Mesenchymal stem cell (in vitro differentiated cells and primary cell): ENCODE measurements at regions not wholly inside any gene's neighbourhood (a gene's known extent, or its start where the extent isn't known, plus 50 kb on each side); places are given as distances from the start of the nearest gene placed in this dataset. TPM values are rescaled to one million over a fixed set of nuclear protein-coding genes. Genes with fewer than 3 reads are reported as not detected.

ENCODE experiments used
- DNase-seq: peaks from one replicate; pipeline ENCODE4 v3.0.0-alpha.2; 2013
- H2AFZ ChIP-seq: one replicate; pipeline ENCODE4 v1.6.1; 2013; ENCODE audit warnings: low read depth, mild to moderate bottlenecking, control low read depth, inconsistent platforms, low read length, moderate library complexity
- H2AK5ac ChIP-seq: 2 replicates; pipeline ENCODE4 v1.6.1; 2013; ENCODE audit warnings: low read length, moderate library complexity, mild to moderate bottlenecking, inconsistent platforms; ENCODE audit not compliant: severe bottlenecking
- H2BK120ac ChIP-seq: one replicate; pipeline ENCODE4 v1.6.1; 2013; ENCODE audit warnings: low read depth, mild to moderate bottlenecking, inconsistent platforms, low read length, moderate library complexity
- H2BK12ac ChIP-seq, 2 experiments: one replicate each; pipeline ENCODE4 v1.6.1; 2013; ENCODE audit warnings: inconsistent platforms in 2 of 2, low read length in 2 of 2, mild to moderate bottlenecking in 2 of 2, moderate library complexity in 2 of 2, control low read depth in 1 of 2
- H2BK15ac ChIP-seq: one replicate; pipeline ENCODE4 v1.6.1; 2013; ENCODE audit warnings: mild to moderate bottlenecking, low read depth, inconsistent platforms; ENCODE audit not compliant: poor library complexity, severe bottlenecking
- H2BK5ac ChIP-seq: 2 replicates; pipeline ENCODE4 v1.6.1; 2013; ENCODE audit warnings: low read depth, mild to moderate bottlenecking, low read length, control low read depth, inconsistent platforms; ENCODE audit not compliant: poor library complexity, severe bottlenecking
- H3K14ac ChIP-seq, 2 experiments: one replicate each; pipeline ENCODE4 v1.6.1; 2013; ENCODE audit warnings: inconsistent platforms in 2 of 2, low read length in 2 of 2, control low read depth in 1 of 2, mild to moderate bottlenecking in 1 of 2, moderate library complexity in 1 of 2
- H3K18ac ChIP-seq, 2 experiments: one replicate each; pipeline ENCODE4 v1.6.1; 2013; ENCODE audit warnings: inconsistent platforms in 2 of 2, low read length in 2 of 2, control low read depth in 1 of 2, low read depth in 1 of 2, mild to moderate bottlenecking in 1 of 2
- H3K23ac ChIP-seq, 2 experiments: one replicate each; pipeline ENCODE4 v1.6.1; 2013; ENCODE audit warnings: inconsistent platforms in 2 of 2, low read length in 2 of 2, mild to moderate bottlenecking in 2 of 2, moderate library complexity in 2 of 2, control low read depth in 1 of 2
- H3K27ac ChIP-seq: 2 replicates; pipeline ENCODE4 v1.5.1; 2013; ENCODE audit warnings: mild to moderate bottlenecking, moderate library complexity, low read length, control low read depth, inconsistent platforms; ENCODE audit not compliant: poor library complexity, severe bottlenecking
- H3K27me3 ChIP-seq, 2 experiments: 2 replicates each; pipeline versions ENCODE4 v1.6.1 to v1.7.0; 2013; ENCODE audit warnings: low read length in 2 of 2, mild to moderate bottlenecking in 2 of 2, moderate library complexity in 2 of 2, control low read depth in 1 of 2, inconsistent platforms in 1 of 2; ENCODE audit not compliant: control insufficient read depth in 1 of 2, insufficient read depth in 1 of 2
- H3K36me3 ChIP-seq, 2 experiments: 2 replicates each; pipeline versions ENCODE4 v1.6.1 to v1.7.0; 2013; ENCODE audit warnings: low read length in 2 of 2, control low read depth in 1 of 2, inconsistent platforms in 1 of 2, low read depth in 1 of 2, mild to moderate bottlenecking in 1 of 2; ENCODE audit not compliant: insufficient read depth in 2 of 2, control insufficient read depth in 1 of 2
- H3K4ac ChIP-seq, 2 experiments: one replicate each; pipeline ENCODE4 v1.6.1; 2013; ENCODE audit warnings: inconsistent platforms in 2 of 2, low read length in 2 of 2, mild to moderate bottlenecking in 2 of 2, moderate library complexity in 2 of 2, control low read depth in 1 of 2, low read depth in 1 of 2
- H3K4me1 ChIP-seq: 2 replicates; pipeline ENCODE4 v1.6.1; 2013; ENCODE audit warnings: low read depth, low read length, control low read depth; ENCODE audit not compliant: control insufficient read depth, insufficient read depth
- H3K4me2 ChIP-seq: 2 replicates; pipeline ENCODE4 v1.6.1; 2013; ENCODE audit warnings: low read length, mild to moderate bottlenecking, inconsistent platforms; ENCODE audit not compliant: poor library complexity, severe bottlenecking
- H3K4me3 ChIP-seq, 2 experiments: 2 replicates each; pipeline versions ENCODE4 v1.5.1 to v1.7.0; 2013; ENCODE audit warnings: low read length in 2 of 2, mild to moderate bottlenecking in 2 of 2, control low read depth in 1 of 2, low read depth in 1 of 2; ENCODE audit not compliant: insufficient read depth in 1 of 2
- H3K79me1 ChIP-seq: replicated peaks from 2 replicates; pipeline ENCODE4 v1.6.1; 2013; ENCODE audit warnings: mild to moderate bottlenecking, control low read depth, low read length, inconsistent platforms; ENCODE audit not compliant: poor library complexity, severe bottlenecking
- H3K9ac ChIP-seq: 2 replicates; pipeline ENCODE4 v1.7.0; 2013; ENCODE audit warnings: mild to moderate bottlenecking, low read length, moderate library complexity
- H3K9me3 ChIP-seq: 2 replicates; pipeline ENCODE4 v1.7.0; 2013; ENCODE audit warnings: mild to moderate bottlenecking, low read length; ENCODE audit not compliant: control insufficient read depth
- H4K8ac ChIP-seq: one replicate; pipeline ENCODE4 v1.6.1; 2013; ENCODE audit warnings: inconsistent platforms, mild to moderate bottlenecking, low read length, moderate library complexity
- H4K91ac ChIP-seq: one replicate; pipeline ENCODE4 v1.6.1; 2013; ENCODE audit warnings: mild to moderate bottlenecking, low read length, inconsistent platforms
- WGBS: methylation state at CpG from one replicate; pipeline ENCODE4 v1.1.7; 2013; ENCODE audit warnings: mixed read lengths; 5-methylcytosine and 5-hydroxymethylcytosine counted together
- small RNA-seq: library from polyadenylated mRNA; stranded (forward); fragments of <200 nt; extraction: miRNeasy Mini kit (QIAGEN cat#:217004); gene quantifications from one replicate; pipeline ENCODE3, GENCODE V24; 2013; ENCODE audit warnings: low read depth

GRCh38 chr15:31977138-31977537 is 53.2 kb upstream of the CHRNA7 start:
- Histone ChIP-seq H3K23ac (no peak overlapping the region), H2BK15ac (no peak overlapping the region), H3K4me1 (peaks cover 6% of the 10 kb centered on the region), H2BK12ac (no peak overlapping the region), H3K27me3 (peaks cover 17 to 48% of the 10 kb centered on the region in 2 experiments), H2BK120ac (no peak overlapping the region), H4K91ac (no peak overlapping the region), H4K8ac (no peak overlapping the region), H3K36me3 (no peaks in the 10 kb centered on the region), H3K18ac (peak overlapping the region in 1 of 2 experiments; percentile 6), H3K4me3 (peak overlapping the region in 1 of 2 experiments; percentile 21), H2BK5ac (no peak overlapping the region), H2AFZ (no peak overlapping the region), H3K4me2 (no peak overlapping the region), H3K9ac (no peak overlapping the region), H3K4ac (no peak overlapping the region), H2AK5ac (no peak overlapping the region), H3K9me3 (no peaks in the 10 kb centered on the region), H3K79me1 (no peaks in the 10 kb centered on the region), H3K14ac (peak overlapping the region in 1 of 2 experiments; percentile 45), H3K27ac (no peak overlapping the region)
- WGBS, result 71% methylated on average over 8 of the region's 8 CpGs
- no peak for DNase-seq

GRCh38 chr15:31977812-31978661 is 52.3 kb upstream of the CHRNA7 start:
- H2BK5ac ChIP-seq, result no peak overlapping the region
- H3K79me1 ChIP-seq, result no peaks in the 10 kb centered on the region
- H3K36me3 ChIP-seq, result no peaks in the 10 kb centered on the region
- no peak overlapping the region for H4K8ac ChIP-seq
- H3K4ac ChIP-seq, result no peak overlapping the region
- H2BK12ac ChIP-seq, result no peak overlapping the region
- H2AFZ ChIP-seq, result no peak overlapping the region
- H3K18ac ChIP-seq, result no peak overlapping the region
- no peak overlapping the region for H3K14ac ChIP-seq
- DNase-seq, result peak; percentile 16
- peaks cover 6% of the 10 kb centered on the region for H3K4me1 ChIP-seq
- no peak overlapping the region for H4K91ac ChIP-seq
- H3K27ac ChIP-seq, result no peak overlapping the region
- 10% methylated on average over 17 of the region's 22 CpGs for WGBS
- no peak overlapping the region for H3K4me3 ChIP-seq
- no peak overlapping the region for H2BK15ac ChIP-seq
- peaks cover 17 to 44% of the 10 kb centered on the region in 2 experiments for H3K27me3 ChIP-seq
- no peak overlapping the region for H3K23ac ChIP-seq
- H3K4me2 ChIP-seq, result peak overlapping the region; percentile 52
- no peak overlapping the region for H3K9ac ChIP-seq
- H2AK5ac ChIP-seq, result no peak overlapping the region
- H2BK120ac ChIP-seq, result no peak overlapping the region
- no peaks in the 10 kb centered on the region for H3K9me3 ChIP-seq

Small RNAs in the stretch of these regions (small RNA-seq; reads per million reads assigned to genes)
- gene AC026951.2 (not detected), gene RF00425 (not detected)
